Right renal pelvis (tissue), 4 donors: ENCODE measurements at regions not wholly inside any gene's neighbourhood (a gene's known extent, or its start where the extent isn't known, plus 50 kb on each side); places are given as distances from the start of the nearest gene placed in this dataset.
"Not testable (repeated sequence)": the region's sequence is repeated elsewhere in the genome, so short reads cannot be mapped to it uniquely, and the experiment has no call there.

Source experiments
- DNase-seq, 4 donors: peaks; one replicate each; pipeline ENCODE4 v3.0.0-alpha.2; 2013; ENCODE audit warnings: low read depth in 4 of 4, low spot score in 3 of 4, missing footprints in 1 of 4

DNA sequence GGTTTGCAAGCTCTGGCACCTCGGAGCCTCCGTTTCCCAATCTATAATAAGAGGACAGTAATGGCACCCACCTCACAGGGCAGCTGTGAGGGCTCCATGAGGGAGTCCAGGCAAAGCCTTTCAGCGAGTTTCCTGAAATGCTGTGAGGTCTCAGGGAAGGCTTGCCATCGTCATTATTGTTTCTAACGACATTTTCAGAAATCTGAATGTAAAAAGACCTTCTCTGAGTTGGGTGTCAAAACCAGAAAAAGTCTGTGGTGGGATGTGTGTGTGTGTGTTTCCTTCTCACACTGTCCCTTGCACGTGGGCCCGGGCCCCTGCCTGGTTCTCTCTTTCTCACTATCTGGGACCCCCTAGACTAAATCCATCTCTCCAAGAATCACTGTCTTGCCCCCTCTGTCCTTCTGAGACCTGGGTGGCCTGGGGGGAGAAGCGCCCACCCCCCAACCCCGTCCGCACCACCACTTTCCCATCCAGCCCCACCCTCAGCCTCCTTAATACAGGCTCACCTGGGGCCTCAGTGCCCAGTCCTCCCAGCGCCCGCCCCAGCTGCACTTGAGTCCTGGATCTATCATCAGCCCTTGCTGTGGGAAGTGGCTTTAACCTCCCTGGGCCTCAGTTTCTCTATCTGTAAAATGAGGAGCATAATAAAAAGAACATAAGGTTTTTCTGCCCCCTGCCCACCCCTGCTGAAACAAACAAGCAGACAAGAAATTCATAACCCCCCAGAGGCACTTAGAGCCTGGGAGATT, 180.3 kb downstream of the C9orf50 start:
- no peak for DNase-seq

- DNase-seq: no peak
Observed at GRCh38 chr9:129439242-129439641, 181.7 kb downstream of the C9orf50 start.

GRCh38 chr9:129437626-129438323, 183.1 kb downstream of the C9orf50 start:
- DNase-seq: no peak

DNA sequence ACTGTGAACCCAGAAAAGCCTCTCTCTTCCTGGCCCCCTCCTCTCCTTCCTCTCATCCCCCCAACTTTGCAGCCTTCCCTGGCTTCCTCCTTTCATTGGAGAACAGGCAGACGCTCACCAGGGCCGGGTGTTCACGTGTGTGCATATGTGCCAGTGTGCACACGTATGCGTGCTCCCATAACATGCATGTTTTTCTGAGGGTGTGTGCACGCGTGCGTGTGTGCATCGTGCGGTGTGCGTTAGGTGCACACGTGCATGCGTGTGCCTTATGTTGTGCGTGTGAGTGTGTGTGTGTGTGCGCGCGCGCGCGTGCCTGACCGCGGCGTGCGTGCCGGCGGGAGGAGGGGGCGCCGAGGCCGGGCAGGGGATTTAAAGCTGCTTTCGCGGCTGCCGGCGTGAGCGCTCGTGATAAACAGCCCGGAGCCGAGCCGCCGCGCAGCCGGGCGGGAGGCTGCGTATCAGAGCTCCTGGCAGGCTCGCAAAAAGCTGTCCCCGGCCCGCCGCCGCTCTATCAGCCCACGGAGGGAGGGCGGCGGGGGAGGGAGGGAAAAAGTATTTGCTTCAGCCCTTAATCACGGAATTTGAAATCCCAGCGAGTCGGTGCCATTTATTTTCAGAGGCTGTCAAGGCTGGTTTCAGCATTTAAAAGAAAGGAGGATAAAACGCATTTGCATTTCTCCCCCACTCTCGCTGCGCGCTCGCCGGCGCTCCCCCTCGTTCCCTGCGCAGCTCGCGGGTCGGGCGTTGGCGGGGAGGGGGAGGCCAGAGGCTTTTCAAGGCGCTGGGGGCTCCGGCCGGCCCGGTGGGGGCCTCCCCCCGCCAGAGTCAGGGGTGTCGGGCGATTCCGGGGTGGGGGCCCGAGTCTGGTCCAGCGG, 183.9 kb downstream of the C9orf50 start:
- DNase-seq: no peak

- DNase-seq: no peak
Observed at GRCh38 chr9:129435988-129436717, 184.7 kb downstream of the C9orf50 start.

- DNase-seq: no peak
Observed at GRCh38 chr9:129435291-129435690, 185.6 kb downstream of the C9orf50 start.

DNA sequence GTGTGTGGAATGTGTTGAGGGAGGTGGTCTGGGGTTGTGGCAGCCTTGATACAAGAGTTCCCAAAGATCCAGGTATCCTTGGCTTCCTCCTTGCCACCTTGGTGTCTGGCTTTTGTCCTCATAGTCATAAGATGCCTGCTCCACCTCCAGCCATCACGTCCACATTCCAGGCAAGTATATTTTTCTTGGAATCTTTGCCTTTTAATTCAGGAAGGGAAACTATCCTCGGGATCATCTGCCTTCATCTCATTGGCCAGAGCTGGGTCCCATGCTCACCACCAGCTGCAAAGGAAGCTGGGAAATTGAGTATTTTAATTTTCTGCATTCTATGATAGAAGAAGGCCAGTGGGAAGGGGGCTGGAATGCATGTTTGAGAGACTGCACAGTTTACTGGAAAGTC, 186.7 kb downstream of the C9orf50 start:
- DNase-seq: no peak

- no peak for DNase-seq
Observed at GRCh38 chr9:129432297-129433154, 188.4 kb downstream of the C9orf50 start.

GRCh38 chr9:129430940-129431643, 189.8 kb downstream of the C9orf50 start:
- DNase-seq: no peak

DNA sequence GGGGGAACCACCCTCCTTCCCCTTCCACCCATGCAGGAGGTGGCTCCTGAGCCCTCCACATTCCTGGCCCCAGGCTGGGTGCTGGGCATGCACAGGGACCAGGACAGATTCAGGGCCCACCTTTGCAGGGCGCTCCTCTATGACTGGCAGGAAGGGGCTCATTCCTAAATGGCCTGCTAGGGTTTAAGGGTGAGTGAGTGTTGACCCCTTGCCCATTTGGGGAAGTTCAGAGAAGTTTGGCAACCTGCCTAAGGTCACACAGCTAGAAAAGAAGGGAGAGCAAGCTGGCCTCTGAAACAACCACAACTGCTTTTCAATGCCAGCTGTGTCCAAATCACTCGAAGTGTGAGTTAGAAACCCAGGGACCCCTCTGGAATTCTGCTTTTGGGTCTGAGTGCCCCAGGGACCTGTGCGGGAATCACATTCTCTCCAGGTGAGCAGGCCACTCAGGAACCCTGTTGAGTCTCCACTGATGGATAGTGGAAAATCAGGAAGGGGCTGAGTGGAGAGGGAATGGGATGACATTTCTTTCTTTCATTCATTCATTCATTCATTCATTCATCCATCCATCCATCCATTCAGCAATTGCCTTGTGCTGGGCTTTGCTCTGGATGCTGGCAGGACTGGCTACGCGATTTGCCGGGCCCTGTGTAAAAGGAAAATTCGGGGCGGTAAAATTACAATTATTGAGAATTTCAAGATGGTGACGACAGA, 191.9 kb downstream of the C9orf50 start:
- DNase-seq: no peak

DNA sequence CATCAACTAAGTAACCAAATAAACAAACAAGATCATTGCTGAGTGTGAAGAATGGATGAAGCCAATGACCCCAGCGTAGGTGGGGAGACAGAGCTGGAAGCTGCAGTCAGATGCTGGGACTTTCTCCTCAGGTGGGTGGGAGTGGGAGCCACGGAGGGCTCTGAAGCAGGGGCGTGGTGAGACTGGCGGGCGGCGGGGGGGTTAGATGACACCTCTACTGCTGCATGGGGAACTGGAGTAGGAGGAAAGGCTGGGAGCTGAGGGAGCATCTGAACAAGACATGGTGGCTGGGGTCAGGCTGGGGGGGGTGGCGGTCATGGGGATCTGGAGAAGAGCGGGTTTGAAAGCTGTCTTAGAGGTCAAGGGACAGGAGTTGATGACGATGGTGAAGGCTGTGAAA, 193.8 kb downstream of the C9orf50 start:
- DNase-seq: no peak

- not testable (repeated sequence) for DNase-seq
Observed at GRCh38 chr9:129423755-129424154, 197.1 kb downstream of the C9orf50 start.

DNA sequence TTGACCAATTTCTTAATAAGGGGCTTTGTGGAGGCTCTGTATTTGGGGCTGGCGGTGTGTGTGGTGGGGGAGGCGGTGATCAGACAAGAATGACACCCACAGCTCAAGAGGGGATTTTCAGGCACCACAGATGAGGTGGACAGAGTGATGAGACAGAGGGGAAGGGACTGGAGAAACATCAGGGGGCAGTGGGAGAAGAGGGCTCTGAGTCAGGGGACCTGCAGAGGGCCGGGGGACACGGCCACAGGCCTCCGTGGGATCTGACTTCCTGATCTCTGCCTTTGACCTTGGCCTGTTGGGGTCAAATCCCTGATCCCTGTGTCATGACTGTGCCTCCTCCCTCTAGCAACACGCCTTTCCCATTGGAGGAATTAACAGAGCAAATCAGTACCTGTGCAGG, 197.7 kb downstream of the C9orf50 start:
- no peak for DNase-seq

DNA sequence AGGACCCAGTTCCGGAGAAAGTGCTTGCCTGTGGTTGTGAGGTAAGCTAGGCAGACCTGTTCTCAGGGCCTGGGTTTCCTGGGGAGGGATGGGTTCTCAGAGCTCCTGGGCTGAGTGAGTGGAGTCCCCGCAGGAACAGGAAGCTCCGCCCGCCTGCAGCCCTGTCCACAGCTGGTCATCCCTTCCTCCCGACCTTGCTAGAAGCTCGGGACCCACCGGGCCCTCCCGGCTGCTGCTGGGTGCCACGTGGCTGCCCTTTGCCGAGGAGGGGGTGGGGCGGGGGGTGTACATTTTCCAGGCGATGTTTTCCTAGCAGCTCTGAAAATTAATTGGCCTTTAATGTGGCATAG, 198.1 kb downstream of the C9orf50 start:
- no peak for DNase-seq

DNA sequence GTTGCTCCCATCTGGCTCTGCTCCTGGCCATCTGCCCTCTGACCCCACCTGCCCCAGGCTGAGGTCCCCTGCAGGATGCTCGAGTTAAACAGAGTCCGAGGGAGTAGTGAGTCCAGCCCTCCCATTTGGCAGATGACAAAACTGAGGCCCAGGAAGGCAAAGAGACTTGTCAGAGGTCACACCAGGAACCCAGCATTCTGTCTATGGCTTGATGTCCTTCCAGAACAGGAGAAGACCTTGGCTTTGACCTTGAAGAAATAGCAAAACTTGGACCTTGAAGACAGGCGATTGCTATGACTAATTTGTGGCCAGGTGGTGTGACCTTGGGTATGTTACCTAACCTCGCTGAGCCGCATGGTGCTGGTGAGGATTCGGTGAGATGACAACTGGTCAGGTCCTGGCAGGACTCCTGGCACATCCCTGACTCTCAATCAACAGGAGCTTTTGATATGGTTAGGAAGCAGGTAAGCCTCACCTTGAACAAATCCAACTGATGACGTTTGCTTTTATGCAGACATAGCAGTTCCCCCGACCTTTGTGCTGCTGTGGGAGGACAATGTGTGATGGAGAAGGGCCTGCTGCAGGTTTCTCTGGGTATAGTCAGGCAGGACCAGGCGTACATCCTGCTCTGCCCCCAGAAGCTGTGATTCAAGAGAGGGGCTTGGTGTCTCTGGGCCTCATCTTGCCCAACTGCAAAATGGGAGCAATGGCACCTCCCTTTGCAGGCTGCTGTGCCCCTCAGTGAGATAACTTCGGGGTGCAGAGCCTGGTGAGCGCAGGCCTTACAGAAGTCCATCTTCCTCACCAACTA, 198.7 kb downstream of the C9orf50 start:
- DNase-seq: no peak

GRCh38 chr9:129421371-129421770, 199.5 kb downstream of the C9orf50 start:
- DNase-seq: no peak

DNA sequence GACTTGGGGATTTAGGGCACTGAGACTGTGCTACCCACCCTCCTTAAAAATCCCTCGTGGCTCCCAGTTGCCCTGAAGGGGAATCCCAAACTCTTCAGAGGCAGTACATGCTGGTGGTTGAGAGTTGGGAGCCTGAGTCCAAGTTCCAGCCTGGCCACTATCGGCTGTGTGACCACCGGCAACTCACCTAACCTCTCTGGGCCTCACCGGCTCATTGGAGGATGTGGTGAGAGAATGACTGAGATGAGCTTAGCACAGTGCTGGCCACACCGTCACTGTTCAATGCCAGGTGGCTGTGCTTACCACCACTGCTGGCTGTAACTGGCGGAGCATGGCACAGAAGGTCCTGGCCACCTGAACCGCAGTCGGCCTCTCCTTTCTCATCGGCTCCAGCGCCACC, 200.2 kb downstream of the C9orf50 start:
- no peak for DNase-seq
